Ureter (tissue), 1 donor: ENCODE measurements at regions not wholly inside any gene's neighbourhood (a gene's known extent, or its start where the extent isn't known, plus 50 kb on each side); places are given as distances from the start of the nearest gene placed in this dataset.

Source experiments
- DNase-seq: peaks from one replicate; pipeline ENCODE4 v3.0.0-alpha.2; 2020; ENCODE audit warnings: low spot score
- donor health status: DM: yes; HTN: yes; CAD: no.

- DNase-seq: no peak
Observed at GRCh38 chr4:32988165-32988811, 2268.1 kb downstream of the PCDH7 start.

GRCh38 chr4:32991663-32992062 lies 2271.5 kb downstream of the PCDH7 start:
- DNase-seq: no peak

- DNase-seq: no peak
Observed at GRCh38 chr4:32994981-32995881, 2275.1 kb downstream of the PCDH7 start.

- DNase-seq: no peak
Observed at GRCh38 chr4:33013282-33013681, 2293.1 kb downstream of the PCDH7 start.

GRCh38 chr4:33025236-33025635 lies 2305.1 kb downstream of the PCDH7 start:
- DNase-seq: no peak

- no peak for DNase-seq
Observed at GRCh38 chr4:33029976-33030375, 2309.8 kb downstream of the PCDH7 start.

- DNase-seq: no peak
Observed at GRCh38 chr4:33031328-33031727, 2311.2 kb downstream of the PCDH7 start.

GRCh38 chr4:33037464-33037863 lies 2317.3 kb downstream of the PCDH7 start:
- DNase-seq: no peak

- no peak for DNase-seq
Observed at GRCh38 chr4:33045334-33045733, 2325.2 kb downstream of the PCDH7 start.

GRCh38 chr4:33052241-33052640 lies 2332.1 kb downstream of the PCDH7 start:
- no peak for DNase-seq

GRCh38 chr4:33054161-33054560 lies 2334.0 kb downstream of the PCDH7 start:
- DNase-seq: no peak

- no peak for DNase-seq
Observed at GRCh38 chr4:33054656-33055196, 2334.6 kb downstream of the PCDH7 start.

GRCh38 chr4:33057736-33058135 lies 2337.6 kb downstream of the PCDH7 start:
- no peak for DNase-seq

- no peak for DNase-seq
Observed at GRCh38 chr4:33058998-33059397, 2338.8 kb downstream of the PCDH7 start.

- peak; percentile 50 for DNase-seq
Observed at GRCh38 chr4:33060674-33061542, 2340.7 kb downstream of the PCDH7 start.

- no peak for DNase-seq
Observed at GRCh38 chr4:33061727-33062126, 2341.6 kb downstream of the PCDH7 start.

GRCh38 chr4:33062155-33062806 lies 2342.1 kb downstream of the PCDH7 start:
- DNase-seq: no peak

GRCh38 chr4:33063241-33063640 lies 2343.1 kb downstream of the PCDH7 start:
- no peak for DNase-seq

- DNase-seq: no peak
Observed at GRCh38 chr4:33064238-33064637, 2344.1 kb downstream of the PCDH7 start.

GRCh38 chr4:33065749-33066148 lies 2345.6 kb downstream of the PCDH7 start:
- DNase-seq: no peak

GRCh38 chr4:33067221-33067620 lies 2347.1 kb downstream of the PCDH7 start:
- no peak for DNase-seq
